GM10266 (cell line): ENCODE measurements at regions not wholly inside any gene's neighbourhood (a gene's known extent, or its start where the extent isn't known, plus 50 kb on each side); places are given as distances from the start of the nearest gene placed in this dataset.

Experiments used
- DNase-seq: peaks from one replicate; pipeline ENCODE4 v3.0.0; 2012; ENCODE audit errors: extremely low spot score
- CTCF ChIP-seq: IDR thresholded peaks from 2 replicates; pipeline ENCODE4 v1.5.1; 2012; ENCODE audit warnings: mild to moderate bottlenecking, low read depth; ENCODE audit not compliant: control insufficient read depth, insufficient read depth; ENCODE audit errors: missing control alignments

GRCh38 chr2:105595536-105595935, 149.2 kb upstream of the NCK2 start:
- no peak for TF ChIP-seq CTCF

GRCh38 chr2:105593221-105593967, 151.3 kb upstream of the NCK2 start:
- DNase-seq: no peak

More at GRCh38 chr2:105595536-105595935, 149.2 kb upstream of the NCK2 start:
- no peak for DNase-seq

GRCh38 chr2:105592288-105592687, 152.4 kb upstream of the NCK2 start:
- no peak for TF ChIP-seq CTCF
- no peak for DNase-seq

More at GRCh38 chr2:105593221-105593967, 151.3 kb upstream of the NCK2 start:
- TF ChIP-seq CTCF: no peak

GRCh38 chr2:105590780-105591660, 153.7 kb upstream of the NCK2 start:
- TF ChIP-seq CTCF: no peak
- no peak for DNase-seq

GRCh38 chr2:105588581-105588980, 156.1 kb upstream of the NCK2 start:
- DNase-seq: no peak

GRCh38 chr2:105587637-105588036, 157.1 kb upstream of the NCK2 start:
- DNase-seq: no peak
- no peak for TF ChIP-seq CTCF

More at GRCh38 chr2:105588581-105588980, 156.1 kb upstream of the NCK2 start:
- no peak for TF ChIP-seq CTCF
